ENCODE measurements at regions not wholly inside any gene's neighbourhood (a gene's known extent, or its start where the extent isn't known, plus 50 kb on each side); places are given as distances from the start of the nearest gene placed in this dataset.
A peak's percentile ranks its signal among the peaks of the same experiment; 100 is the strongest.

- Histone ChIP-seq H3K36me3 (no peaks in the 10 kb centered on the region), H3K27me3 (replicated peaks in 1 of 7) (no peaks in the 10 kb centered on the region), H3K4me1 (peaks cover 0 to 6% (median 0%) of the 10 kb centered on the region in 6 donors), H3K9me3 (peaks cover 0 to 3% (median 0%) of the 10 kb centered on the region in 8 donors), H3K4me3 (peak overlapping the region in 1 of 8 donors; percentile 21), H3K27ac (no peak overlapping the region)
- DNase-seq: no peak
- 82 to 90% (median 89%) methylated on average over 11 of the region's 11 CpGs for WGBS, 5 donors
- TF ChIP-seq POLR2A (IDR thresholded peaks at IDR 0.05): no peak
- no peak for TF ChIP-seq CTCF (IDR thresholded peaks at IDR 0.05 in 8 of 11, conservative IDR thresholded peaks at IDR 0.05 in 3 of 11)
- no peak for TF ChIP-seq POLR2AphosphoS5 (IDR thresholded peaks at IDR 0.05)
- intact Hi-C loops (cut with DNase I; ENCODE audit: low total_unique reads): no loop called here
These were observed 71.7 kb upstream of the GTF3A start for GRCh38 chr13:27352698-27353097.

- Histone ChIP-seq H3K4me1 (peaks cover 0 to 6% (median 0%) of the 10 kb centered on the region in 6 donors), H3K9me3 (peaks cover 0 to 3% (median 0%) of the 10 kb centered on the region in 8 donors), H3K27ac (peak overlapping the region in 1 of 8 donors; percentile 22), H3K4me3 (peak overlapping the region in 1 of 8 donors; percentile 21), H3K36me3 (no peaks in the 10 kb centered on the region), H3K27me3 (replicated peaks in 1 of 7) (no peaks in the 10 kb centered on the region)
- TF ChIP-seq CTCF (IDR thresholded peaks at IDR 0.05 in 8 of 11, conservative IDR thresholded peaks at IDR 0.05 in 3 of 11): no peak
- no peak for TF ChIP-seq POLR2AphosphoS5 (IDR thresholded peaks at IDR 0.05)
- no peak for TF ChIP-seq POLR2A (IDR thresholded peaks at IDR 0.05)
- no peak for DNase-seq
- intact Hi-C loops (cut with DNase I; ENCODE audit: low total_unique reads): no loop called here
- 50 to 79% (median 70%) methylated on average over 9 of the region's 9 CpGs for WGBS, 5 donors
These were observed 71.2 kb upstream of the GTF3A start for GRCh38 chr13:27353166-27353583.

- Histone ChIP-seq H3K4me1 (peaks cover 0 to 6% (median 0%) of the 10 kb centered on the region in 6 donors), H3K36me3 (no peaks in the 10 kb centered on the region), H3K9me3 (peaks cover 0 to 3% (median 0%) of the 10 kb centered on the region in 8 donors), H3K27me3 (replicated peaks in 1 of 7) (no peaks in the 10 kb centered on the region), H3K27ac (peak overlapping the region in 1 of 8 donors; percentile 22), H3K4me3 (no peak overlapping the region)
- DNase-seq: no peak
- WGBS, 5 donors: 77 to 94% (median 83%) methylated on average over 3 of the region's 3 CpGs
- intact Hi-C loops (cut with DNase I; ENCODE audit: low total_unique reads): no loop called here
- TF ChIP-seq POLR2A (IDR thresholded peaks at IDR 0.05) (no peak), CTCF (IDR thresholded peaks at IDR 0.05 in 8 of 11, conservative IDR thresholded peaks at IDR 0.05 in 3 of 11) (no peak), POLR2AphosphoS5 (IDR thresholded peaks at IDR 0.05) (no peak)
These were observed 70.7 kb upstream of the GTF3A start for GRCh38 chr13:27353708-27354107.

- Histone ChIP-seq H3K27ac (no peak overlapping the region), H3K4me3 (no peak overlapping the region), H3K9me3 (peaks cover 0 to 3% (median 0%) of the 10 kb centered on the region in 8 donors), H3K36me3 (no peaks in the 10 kb centered on the region), H3K4me1 (peaks cover 0 to 11% (median 0%) of the 10 kb centered on the region in 6 donors), H3K27me3 (replicated peaks in 1 of 7) (peaks cover 0 to 3% (median 0%) of the 10 kb centered on the region in 7 donors)
- no peak for TF ChIP-seq POLR2A (IDR thresholded peaks at IDR 0.05)
- TF ChIP-seq POLR2AphosphoS5 (IDR thresholded peaks at IDR 0.05): no peak
- TF ChIP-seq CTCF (IDR thresholded peaks at IDR 0.05 in 8 of 11, conservative IDR thresholded peaks at IDR 0.05 in 3 of 11): no peak
- intact Hi-C loops (cut with DNase I; ENCODE audit: low total_unique reads): no loop called here
- WGBS, 5 donors: 60 to 75% (median 67%) methylated on average over 3 of the region's 3 CpGs
- DNase-seq: no peak
These were observed 70.0 kb upstream of the GTF3A start for GRCh38 chr13:27354379-27354778.

Measured in spleen (tissue), 11 donors.